HG03060 (cell line): ENCODE measurements at regions not wholly inside any gene's neighbourhood (a gene's known extent, or its start where the extent isn't known, plus 50 kb on each side); places are given as distances from the start of the nearest gene placed in this dataset.
"Not testable (repeated sequence)": the region's sequence is repeated elsewhere in the genome, so short reads cannot be mapped to it uniquely, and the experiment has no call there.

ENCODE experiments used
- ATAC-seq: cut with Tn5 transposase; IDR thresholded peaks from one replicate; pipeline ENCODE4 v1.9.1; 2021; ENCODE audit warnings: low read depth, moderate number of reproducible peaks; ENCODE audit not compliant: unreplicated experiment

GRCh38 chr10:131576341-131577177, 265.0 kb upstream of the TCERG1L start:
- no peak for ATAC-seq

GRCh38 chr10:131577178-131577555, 265.6 kb upstream of the TCERG1L start:
- no peak for ATAC-seq

GRCh38 chr10:131577786-131578471, 266.4 kb upstream of the TCERG1L start:
- ATAC-seq = no peak

GRCh38 chr10:131578472-131578970, 267.0 kb upstream of the TCERG1L start:
- ATAC-seq = no peak

- ATAC-seq = no peak
These were observed 267.9 kb upstream of the TCERG1L start for GRCh38 chr10:131579251-131580071.

- ATAC-seq = no peak
These were observed 268.6 kb upstream of the TCERG1L start for GRCh38 chr10:131580076-131580652.

- no peak for ATAC-seq
These were observed 269.2 kb upstream of the TCERG1L start for GRCh38 chr10:131580674-131581073.

GRCh38 chr10:131581547-131581946, 270.0 kb upstream of the TCERG1L start:
- ATAC-seq = not testable (repeated sequence)

GRCh38 chr10:131584287-131584686, 272.8 kb upstream of the TCERG1L start:
- no peak for ATAC-seq

- ATAC-seq = no peak
These were observed 274.2 kb upstream of the TCERG1L start for GRCh38 chr10:131585761-131586160.

- ATAC-seq = no peak
These were observed 275.4 kb upstream of the TCERG1L start for GRCh38 chr10:131586958-131587357.

GRCh38 chr10:131587976-131588680, 276.6 kb upstream of the TCERG1L start:
- ATAC-seq = no peak

- ATAC-seq = no peak
These were observed 277.2 kb upstream of the TCERG1L start for GRCh38 chr10:131588704-131589220.

GRCh38 chr10:131590567-131590966, 279.0 kb upstream of the TCERG1L start:
- ATAC-seq = no peak

GRCh38 chr10:131591936-131592335, 280.4 kb upstream of the TCERG1L start:
- ATAC-seq = no peak

GRCh38 chr10:131609176-131609575, 291.6 kb upstream of the PPP2R2D start:
- ATAC-seq = no peak

- ATAC-seq = no peak
These were observed 285.7 kb upstream of the PPP2R2D start for GRCh38 chr10:131615150-131615549.

GRCh38 chr10:131616040-131616439, 284.8 kb upstream of the PPP2R2D start:
- ATAC-seq = no peak

GRCh38 chr10:131617113-131617858, 283.5 kb upstream of the PPP2R2D start:
- no peak for ATAC-seq
